ENCODE measurements at regions not wholly inside any gene's neighbourhood (a gene's known extent, or its start where the extent isn't known, plus 50 kb on each side); places are given as distances from the start of the nearest gene placed in this dataset.

DNA sequence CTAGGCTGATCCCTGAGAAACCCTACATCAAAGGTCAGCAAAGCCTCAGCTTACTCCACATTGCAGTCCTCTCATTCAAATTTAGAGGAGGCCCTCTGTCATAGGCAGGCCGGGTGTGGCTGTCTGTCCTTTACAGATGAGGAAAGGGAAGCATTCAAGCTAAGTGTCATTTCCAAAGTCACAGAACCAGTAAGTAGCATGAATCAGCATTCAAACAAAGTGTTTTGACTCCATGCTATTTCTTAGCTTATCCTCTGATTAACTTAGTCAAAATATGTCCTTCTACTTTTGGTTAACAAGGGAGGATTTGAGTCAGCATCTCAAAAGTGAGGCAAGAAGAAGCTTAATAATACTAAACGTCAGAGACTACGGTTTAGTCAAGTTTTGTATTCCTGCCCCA, 409.0 kb upstream of the POU3F3 start:
- Histone ChIP-seq H3K27me3 (ENCODE audit: control insufficient read depth, insufficient read depth, low read length) (no peaks in the 10 kb centered on the region), H3K36me3 (ENCODE audit: control insufficient read depth, insufficient read depth, low read length) (no peaks in the 10 kb centered on the region), H3K4me3 (ENCODE audit: low read depth, low read length) (no peak overlapping the region)
- TF ChIP-seq, protein P1, sequence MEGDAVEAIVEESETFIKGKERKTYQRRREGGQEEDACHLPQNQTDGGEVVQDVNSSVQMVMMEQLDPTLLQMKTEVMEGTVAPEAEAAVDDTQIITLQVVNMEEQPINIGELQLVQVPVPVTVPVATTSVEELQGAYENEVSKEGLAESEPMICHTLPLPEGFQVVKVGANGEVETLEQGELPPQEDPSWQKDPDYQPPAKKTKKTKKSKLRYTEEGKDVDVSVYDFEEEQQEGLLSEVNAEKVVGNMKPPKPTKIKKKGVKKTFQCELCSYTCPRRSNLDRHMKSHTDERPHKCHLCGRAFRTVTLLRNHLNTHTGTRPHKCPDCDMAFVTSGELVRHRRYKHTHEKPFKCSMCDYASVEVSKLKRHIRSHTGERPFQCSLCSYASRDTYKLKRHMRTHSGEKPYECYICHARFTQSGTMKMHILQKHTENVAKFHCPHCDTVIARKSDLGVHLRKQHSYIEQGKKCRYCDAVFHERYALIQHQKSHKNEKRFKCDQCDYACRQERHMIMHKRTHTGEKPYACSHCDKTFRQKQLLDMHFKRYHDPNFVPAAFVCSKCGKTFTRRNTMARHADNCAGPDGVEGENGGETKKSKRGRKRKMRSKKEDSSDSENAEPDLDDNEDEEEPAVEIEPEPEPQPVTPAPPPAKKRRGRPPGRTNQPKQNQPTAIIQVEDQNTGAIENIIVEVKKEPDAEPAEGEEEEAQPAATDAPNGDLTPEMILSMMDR (IDR thresholded peaks at IDR 0.05; ENCODE audit: insufficient read depth, low read length, poor library complexity, severe bottlenecking) = no peak
- DNase-seq (ENCODE audit: low read depth) = no peak

DNA sequence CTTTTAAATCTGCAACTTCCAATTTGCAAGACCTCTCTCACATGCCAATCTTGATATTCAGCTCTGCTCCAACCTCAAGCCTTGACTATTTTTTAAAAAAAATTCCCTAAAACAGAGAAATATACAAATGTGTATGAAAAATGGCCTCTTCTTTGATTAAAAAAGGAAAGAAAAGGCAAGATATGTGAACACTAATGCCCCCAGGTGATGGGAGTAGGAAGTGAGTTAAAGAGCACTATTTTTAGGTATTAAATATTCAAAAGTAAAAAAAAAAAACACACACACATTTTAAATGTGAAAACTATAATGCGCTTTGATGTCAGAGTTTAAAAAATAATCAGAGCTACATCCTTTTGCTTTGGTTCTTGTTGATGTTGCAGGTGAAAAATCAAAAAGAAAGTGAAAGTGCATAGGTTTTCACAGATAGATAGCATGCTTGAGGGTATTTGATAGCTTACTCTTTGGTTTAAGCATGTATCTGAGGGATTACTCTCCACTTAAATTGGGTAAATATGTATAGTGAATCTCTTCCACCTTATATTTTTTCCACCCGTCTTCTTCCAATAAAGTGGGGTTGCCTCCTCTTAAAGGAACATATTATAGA, 406.0 kb upstream of the POU3F3 start:
- Histone ChIP-seq H3K4me3 (ENCODE audit: low read depth, low read length) (no peak overlapping the region), H3K27me3 (ENCODE audit: control insufficient read depth, insufficient read depth, low read length) (no peaks in the 10 kb centered on the region), H3K36me3 (ENCODE audit: control insufficient read depth, insufficient read depth, low read length) (no peaks in the 10 kb centered on the region)
- TF ChIP-seq, protein P1 (IDR thresholded peaks at IDR 0.05; ENCODE audit: insufficient read depth, low read length, poor library complexity, severe bottlenecking) = peak; percentile 46
- DNase-seq (ENCODE audit: low read depth) = no peak

DNA sequence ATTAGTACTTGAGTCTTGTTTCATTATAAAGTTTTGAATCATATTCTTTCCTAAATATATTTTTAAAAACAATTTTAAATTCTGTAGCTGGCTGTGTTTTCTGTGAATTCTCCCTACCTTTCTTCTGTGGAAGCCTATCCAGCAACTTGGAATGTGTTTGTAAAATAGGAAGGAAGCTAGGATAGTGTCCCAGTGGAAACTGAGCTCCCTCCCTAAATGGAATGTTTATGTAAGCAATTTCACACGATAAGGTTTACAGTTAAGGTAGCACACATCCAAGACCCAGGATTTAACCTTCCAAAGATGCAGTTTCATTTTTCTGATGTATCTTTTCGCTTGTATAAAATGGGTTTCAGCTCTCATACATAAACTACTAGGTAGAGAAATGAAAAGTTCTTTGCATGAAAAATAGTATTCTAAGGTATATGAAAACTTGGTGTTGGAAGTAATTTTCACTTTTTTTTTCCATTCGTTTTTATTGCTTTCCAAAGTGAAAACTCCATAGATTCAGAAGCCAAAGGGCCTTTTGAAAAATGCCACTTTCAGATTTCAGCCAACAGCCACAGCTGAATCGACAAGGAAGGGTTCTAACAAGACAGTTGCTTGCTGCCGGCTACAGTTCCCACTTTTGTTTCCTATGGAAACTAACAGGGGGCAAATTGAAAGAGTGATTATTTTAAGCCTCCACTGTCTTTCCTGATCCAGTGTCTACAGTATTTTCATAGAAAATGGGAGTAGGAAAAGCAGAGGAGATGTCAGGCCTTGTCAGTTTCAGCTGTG, 405.1 kb upstream of the POU3F3 start:
- Histone ChIP-seq H3K27me3 (ENCODE audit: control insufficient read depth, insufficient read depth, low read length) (no peaks in the 10 kb centered on the region), H3K36me3 (ENCODE audit: control insufficient read depth, insufficient read depth, low read length) (no peaks in the 10 kb centered on the region)
- TF ChIP-seq, protein P1 (IDR thresholded peaks at IDR 0.05; ENCODE audit: insufficient read depth, low read length, poor library complexity, severe bottlenecking) = no peak

DNA sequence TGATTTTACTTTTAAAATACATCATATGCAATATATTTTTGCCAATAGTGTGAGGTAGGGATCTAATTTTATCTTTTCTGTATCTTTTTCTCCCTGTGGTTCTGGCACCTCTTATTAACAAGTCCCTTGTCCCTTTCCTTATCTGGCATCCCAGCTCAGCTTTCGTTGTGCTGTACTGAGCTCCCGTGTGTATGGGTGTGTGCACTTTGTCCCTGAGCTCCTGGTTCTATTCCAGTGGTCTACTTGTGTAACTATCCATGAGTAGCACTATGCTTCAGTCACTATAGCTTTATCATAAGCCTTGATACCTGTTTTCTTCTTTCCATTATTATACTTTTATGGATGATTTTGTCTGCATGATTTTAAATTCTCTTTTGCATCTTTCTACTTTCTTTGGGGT, 401.4 kb upstream of the POU3F3 start:
- Histone ChIP-seq H3K4me3 (ENCODE audit: low read depth, low read length) (no peak overlapping the region), H3K36me3 (ENCODE audit: control insufficient read depth, insufficient read depth, low read length) (no peaks in the 10 kb centered on the region), H3K27me3 (ENCODE audit: control insufficient read depth, insufficient read depth, low read length) (no peaks in the 10 kb centered on the region)
- no peak for DNase-seq (ENCODE audit: low read depth)
- TF ChIP-seq, protein P1 (IDR thresholded peaks at IDR 0.05; ENCODE audit: insufficient read depth, low read length, poor library complexity, severe bottlenecking) = no peak

More for the DNA sequence above, 405.1 kb upstream of the POU3F3 start:
- no peak for DNase-seq (ENCODE audit: low read depth)
- no peak overlapping the region for H3K4me3 ChIP-seq (ENCODE audit: low read depth, low read length)

DNA sequence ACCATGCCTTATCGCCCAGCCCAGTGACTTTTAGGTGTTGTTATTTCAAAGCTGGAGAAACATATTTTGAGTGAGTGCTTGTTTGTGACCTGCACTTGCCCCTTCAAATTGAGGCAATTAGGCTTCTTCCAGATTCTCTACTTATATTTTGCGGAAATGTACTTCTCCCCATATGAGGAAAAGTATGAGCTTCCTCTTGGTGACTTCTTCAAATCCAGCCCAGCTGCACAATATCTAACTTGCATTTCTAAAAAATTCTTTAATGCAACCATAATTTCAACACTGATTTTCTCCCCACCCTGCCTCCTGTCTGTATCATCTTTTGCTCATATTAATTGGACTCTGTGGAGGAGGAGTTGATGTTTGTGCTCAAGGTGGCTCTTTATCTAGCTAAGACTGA, 391.2 kb upstream of the POU3F3 start:
- Histone ChIP-seq H3K4me3 (ENCODE audit: low read depth, low read length) (no peak overlapping the region), H3K36me3 (ENCODE audit: control insufficient read depth, insufficient read depth, low read length) (no peaks in the 10 kb centered on the region), H3K27me3 (ENCODE audit: control insufficient read depth, insufficient read depth, low read length) (no peaks in the 10 kb centered on the region)
- TF ChIP-seq, protein P1 (IDR thresholded peaks at IDR 0.05; ENCODE audit: insufficient read depth, low read length, poor library complexity, severe bottlenecking) = no peak
- no peak for DNase-seq (ENCODE audit: low read depth)
